ENCODE measurements at regions not wholly inside any gene's neighbourhood (a gene's known extent, or its start where the extent isn't known, plus 50 kb on each side); places are given as distances from the start of the nearest gene placed in this dataset.

DNA sequence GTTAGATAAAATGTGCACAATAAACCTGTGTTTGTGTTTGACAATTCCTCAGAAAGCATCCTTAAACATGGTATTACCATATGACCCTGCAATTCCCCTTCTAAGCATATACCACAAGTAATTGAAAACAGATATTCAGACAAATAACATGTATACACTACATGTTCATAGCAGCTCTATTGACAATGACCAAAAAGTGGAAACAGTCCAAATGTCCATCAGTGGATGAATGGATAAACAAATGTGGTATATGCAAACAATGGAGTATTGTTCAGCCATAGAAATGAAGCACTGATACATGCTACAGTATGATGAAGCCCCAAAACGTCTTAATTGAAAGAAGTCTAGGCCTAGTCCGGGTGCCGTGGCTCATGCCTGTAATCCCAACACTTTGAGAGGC lies 280.1 kb downstream of the OTUD1 start:
- Histone ChIP-seq H3K9me3 (peaks cover 0 to 4% (median 0%) of the 10 kb centered on the region in 4 donors), H3K4me1 (no peaks in the 10 kb centered on the region), H3K36me3 (no peaks in the 10 kb centered on the region), H3K27ac (no peak overlapping the region), H3K4me3 (no peak overlapping the region), H3K27me3 (no peaks in the 10 kb centered on the region)
- intact Hi-C loops (cut with DNase I; ENCODE audit: low total_unique reads), result no loop called here
- no peak for DNase-seq
- WGBS, 5 donors, result 71 to 81% (median 78%) methylated on average over 3 of the region's 3 CpGs
- TF ChIP-seq POLR2A (IDR thresholded peaks at IDR 0.05) (no peak), POLR2AphosphoS5 (IDR thresholded peaks at IDR 0.05) (no peak), EP300 (IDR thresholded peaks at IDR 0.05) (no peak)
- TF ChIP-seq, protein P1, sequence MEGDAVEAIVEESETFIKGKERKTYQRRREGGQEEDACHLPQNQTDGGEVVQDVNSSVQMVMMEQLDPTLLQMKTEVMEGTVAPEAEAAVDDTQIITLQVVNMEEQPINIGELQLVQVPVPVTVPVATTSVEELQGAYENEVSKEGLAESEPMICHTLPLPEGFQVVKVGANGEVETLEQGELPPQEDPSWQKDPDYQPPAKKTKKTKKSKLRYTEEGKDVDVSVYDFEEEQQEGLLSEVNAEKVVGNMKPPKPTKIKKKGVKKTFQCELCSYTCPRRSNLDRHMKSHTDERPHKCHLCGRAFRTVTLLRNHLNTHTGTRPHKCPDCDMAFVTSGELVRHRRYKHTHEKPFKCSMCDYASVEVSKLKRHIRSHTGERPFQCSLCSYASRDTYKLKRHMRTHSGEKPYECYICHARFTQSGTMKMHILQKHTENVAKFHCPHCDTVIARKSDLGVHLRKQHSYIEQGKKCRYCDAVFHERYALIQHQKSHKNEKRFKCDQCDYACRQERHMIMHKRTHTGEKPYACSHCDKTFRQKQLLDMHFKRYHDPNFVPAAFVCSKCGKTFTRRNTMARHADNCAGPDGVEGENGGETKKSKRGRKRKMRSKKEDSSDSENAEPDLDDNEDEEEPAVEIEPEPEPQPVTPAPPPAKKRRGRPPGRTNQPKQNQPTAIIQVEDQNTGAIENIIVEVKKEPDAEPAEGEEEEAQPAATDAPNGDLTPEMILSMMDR (IDR thresholded peaks at IDR 0.05), result no peak

DNA sequence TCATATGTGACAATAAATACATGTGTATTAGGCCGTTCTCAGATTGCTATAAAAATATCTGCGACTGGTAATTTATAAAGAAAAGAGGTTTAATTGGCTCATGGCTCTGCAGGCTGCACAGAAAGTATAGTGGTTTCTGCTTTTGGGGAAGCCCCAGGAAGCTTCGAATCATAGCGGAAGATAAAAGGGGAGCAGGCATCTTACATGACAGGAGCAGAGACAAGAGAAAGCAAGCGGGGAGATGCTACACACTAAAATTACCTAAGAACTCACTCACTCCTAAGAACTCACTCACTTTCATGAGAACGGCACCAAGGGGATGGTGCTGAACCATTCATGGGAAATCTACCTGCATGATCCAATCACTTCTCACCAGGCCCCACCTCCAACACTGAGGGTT lies 284.9 kb downstream of the OTUD1 start:
- no peak for DNase-seq
- Histone ChIP-seq H3K27ac (no peak overlapping the region), H3K27me3 (no peaks in the 10 kb centered on the region), H3K4me3 (no peak overlapping the region), H3K36me3 (no peaks in the 10 kb centered on the region), H3K4me1 (no peaks in the 10 kb centered on the region), H3K9me3 (no peaks in the 10 kb centered on the region)
- TF ChIP-seq, protein P1 (IDR thresholded peaks at IDR 0.05), result no peak
- TF ChIP-seq POLR2A (IDR thresholded peaks at IDR 0.05), result no peak
- no peak for TF ChIP-seq EP300 (IDR thresholded peaks at IDR 0.05)
- no peak for TF ChIP-seq POLR2AphosphoS5 (IDR thresholded peaks at IDR 0.05)
- intact Hi-C loops (cut with DNase I; ENCODE audit: low total_unique reads), result no loop called here
- 63 to 86% (median 82%) methylated on average over 6 of the region's 6 CpGs for WGBS, 5 donors

DNA sequence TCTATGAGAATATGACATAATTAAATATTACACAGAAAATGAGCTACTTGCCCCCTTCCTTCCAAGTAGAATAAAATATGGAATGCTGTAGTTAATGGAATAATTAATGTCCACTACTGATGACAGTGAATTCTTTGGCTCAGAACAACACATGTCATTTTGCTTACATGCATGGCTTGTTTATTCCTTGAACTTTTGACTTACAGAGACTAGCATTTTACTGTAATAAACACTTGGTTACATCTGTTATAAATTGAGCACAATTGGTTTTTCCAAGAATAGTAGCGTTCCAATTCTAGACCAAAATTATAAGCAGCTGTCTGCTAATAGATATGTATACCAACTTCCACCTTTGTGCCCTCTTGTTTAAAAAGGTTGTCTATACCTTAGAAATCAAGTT lies 286.7 kb downstream of the OTUD1 start:
- Histone ChIP-seq H3K4me3 (no peak overlapping the region), H3K27me3 (no peaks in the 10 kb centered on the region), H3K36me3 (no peaks in the 10 kb centered on the region), H3K4me1 (no peaks in the 10 kb centered on the region), H3K9me3 (peaks cover 0 to 6% (median 2%) of the 10 kb centered on the region in 4 donors), H3K27ac (no peak overlapping the region)
- intact Hi-C loops (cut with DNase I; ENCODE audit: low total_unique reads), result no loop called here
- 68 to 89% (median 81%) methylated on average over 1 of the region's 1 CpG for WGBS, 5 donors
- DNase-seq, result no peak
- TF ChIP-seq POLR2A (IDR thresholded peaks at IDR 0.05) (no peak), POLR2AphosphoS5 (IDR thresholded peaks at IDR 0.05) (no peak), EP300 (IDR thresholded peaks at IDR 0.05) (no peak)
- TF ChIP-seq, protein P1 (IDR thresholded peaks at IDR 0.05), result no peak

DNA sequence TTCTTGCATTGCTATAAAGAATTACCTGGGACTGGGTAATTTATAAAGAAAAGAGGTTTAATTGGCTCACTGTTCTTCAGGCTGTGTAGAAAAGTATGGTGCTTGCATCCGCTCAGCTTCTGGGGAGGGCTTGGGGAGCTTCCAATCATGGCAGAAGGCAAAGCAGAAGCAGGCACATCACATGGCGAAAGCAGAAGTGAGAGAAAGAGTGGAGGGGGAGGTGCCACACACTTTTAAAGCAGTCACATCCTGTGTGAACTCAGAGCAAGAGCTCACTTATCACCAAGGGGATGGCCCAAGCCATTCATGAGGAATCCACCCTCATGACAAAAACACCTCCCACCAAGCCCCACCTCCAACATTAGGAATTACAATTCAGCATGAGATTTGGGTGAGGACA lies 303.5 kb downstream of the OTUD1 start:
- DNase-seq, result no peak
- no peaks in the 10 kb centered on the region for H3K27me3 ChIP-seq
- no peak for TF ChIP-seq EP300 (IDR thresholded peaks at IDR 0.05)
- TF ChIP-seq POLR2AphosphoS5 (IDR thresholded peaks at IDR 0.05), result no peak
- TF ChIP-seq POLR2A (IDR thresholded peaks at IDR 0.05), result no peak
- TF ChIP-seq, protein P1 (IDR thresholded peaks at IDR 0.05), result no peak
- WGBS, 5 donors, result 83 to 91% (median 85%) methylated on average over 2 of the region's 2 CpGs
- H3K36me3 ChIP-seq, result no peaks in the 10 kb centered on the region
- H3K9me3 ChIP-seq, result no peaks in the 10 kb centered on the region
- H3K4me1 ChIP-seq, result no peaks in the 10 kb centered on the region
- intact Hi-C loops (cut with DNase I; ENCODE audit: low total_unique reads), result no loop called here
- H3K27ac ChIP-seq, result no peak overlapping the region
- no peak overlapping the region for H3K4me3 ChIP-seq
